Smooth muscle cell (in vitro differentiated cells): ENCODE measurements at regions not wholly inside any gene's neighbourhood (a gene's known extent, or its start where the extent isn't known, plus 50 kb on each side); places are given as distances from the start of the nearest gene placed in this dataset.

Experiments
- DNase-seq: peaks from one replicate; lab custom pipeline; 2025; ENCODE audit not compliant: unreplicated experiment; lab: John Stamatoyannopoulos, UW
- H2AFZ ChIP-seq: fragments of 200-600 bp; sonication (generic); 2 replicates; pipeline ENCODE4 v1.6.0; 2016; ENCODE audit warnings: antibody characterized with exemption, low read depth, mild to moderate bottlenecking
- H3F3A ChIP-seq: fragments of 200-600 bp; sonication (generic); 2 replicates; pipeline ENCODE4 v1.6.0; 2017; ENCODE audit warnings: antibody characterized with exemption, low read depth
- H3K27ac ChIP-seq: fragments of 200-600 bp; sonication (generic); 2 replicates; pipeline ENCODE4 v1.5.1; 2016; ENCODE audit warnings: low read depth, mild to moderate bottlenecking
- H3K27me3 ChIP-seq: fragments of 200-600 bp; sonication (generic); 2 replicates; pipeline ENCODE4 v1.6.1; 2016; ENCODE audit warnings: low read depth, mild to moderate bottlenecking
- H3K36me3 ChIP-seq: fragments of 200-600 bp; sonication (generic); 2 replicates; pipeline ENCODE4 v1.5.1; 2016; ENCODE audit warnings: low read depth
- H3K4me1 ChIP-seq: fragments of 200-600 bp; sonication (generic); 2 replicates; pipeline ENCODE4 v1.5.1; 2016; ENCODE audit warnings: low read depth
- H3K4me2 ChIP-seq: fragments of 200-600 bp; sonication (generic); 2 replicates; pipeline ENCODE4 v1.6.0; 2016; ENCODE audit warnings: mild to moderate bottlenecking
- H3K4me3 ChIP-seq: fragments of 200-600 bp; sonication (generic); 2 replicates; pipeline ENCODE4 v1.5.1; 2016; ENCODE audit warnings: mild to moderate bottlenecking
- H3K79me2 ChIP-seq: fragments of 200-600 bp; sonication (generic); 2 replicates; pipeline ENCODE4 v1.6.0; 2016; ENCODE audit warnings: low read depth, mild to moderate bottlenecking
- H3K9ac ChIP-seq: fragments of 200-600 bp; sonication (generic); 2 replicates; pipeline ENCODE4 v1.6.0; 2016; ENCODE audit warnings: low read depth
- H3K9me3 ChIP-seq: fragments of 200-600 bp; sonication (generic); replicated peaks from 2 replicates; pipeline ENCODE4 v1.5.1; 2016; ENCODE audit warnings: low read depth
- H4K20me1 ChIP-seq: fragments of 200-600 bp; sonication (generic); 2 replicates; pipeline ENCODE4 v1.6.0; 2016; ENCODE audit warnings: low read depth
- CTCF ChIP-seq: fragments of 200-600 bp; sonication (generic); IDR thresholded peaks from 2 replicates; pipeline ENCODE4 v1.5.1; 2017; ENCODE audit warnings: borderline replicate concordance, mild to moderate bottlenecking, antibody characterized with exemption; ENCODE audit not compliant: insufficient read depth, poor library complexity, severe bottlenecking
- WGBS: methylation state at CpG from one replicate; pipeline ENCODE4 v1.1.7; 2016; ENCODE audit warnings: low lambda C conversion rate; 5-methylcytosine and 5-hydroxymethylcytosine counted together

GRCh38 chr18:60984510-60984909 lies 348.7 kb upstream of the CDH20 start:
- 63% methylated on average over 4 of the region's 4 CpGs for WGBS
- no peak for DNase-seq
- H3K9ac ChIP-seq, result no peak overlapping the region
- no peak overlapping the region for H3K4me3 ChIP-seq
- H3K4me2 ChIP-seq, result no peak overlapping the region
- no peaks in the 10 kb centered on the region for H3K36me3 ChIP-seq
- no peaks in the 10 kb centered on the region for H3K9me3 ChIP-seq
- no peak overlapping the region for H3K27ac ChIP-seq
- H4K20me1 ChIP-seq, result no peaks in the 10 kb centered on the region
- H3K27me3 ChIP-seq, result no peaks in the 10 kb centered on the region
- H3K79me2 ChIP-seq, result no peaks in the 10 kb centered on the region
- no peak for TF ChIP-seq CTCF
- H3K4me1 ChIP-seq, result no peaks in the 10 kb centered on the region
- no peak overlapping the region for H2AFZ ChIP-seq
- no peaks in the 10 kb centered on the region for H3F3A ChIP-seq

GRCh38 chr18:60987963-60988362 lies 345.3 kb upstream of the CDH20 start:
- Histone ChIP-seq H3K27me3 (no peaks in the 10 kb centered on the region), H3K9ac (no peak overlapping the region), H3K27ac (no peak overlapping the region), H3F3A (no peaks in the 10 kb centered on the region), H3K79me2 (no peaks in the 10 kb centered on the region), H2AFZ (no peak overlapping the region), H3K9me3 (no peaks in the 10 kb centered on the region), H3K36me3 (no peaks in the 10 kb centered on the region), H3K4me2 (no peak overlapping the region), H3K4me3 (no peak overlapping the region), H4K20me1 (no peaks in the 10 kb centered on the region), H3K4me1 (no peaks in the 10 kb centered on the region)
- WGBS, result 70% methylated on average over 1 of the region's 1 CpG
- DNase-seq, result no peak
- no peak for TF ChIP-seq CTCF

- Histone ChIP-seq H3K4me1 (no peaks in the 10 kb centered on the region), H2AFZ (no peak overlapping the region), H3K9me3 (no peaks in the 10 kb centered on the region), H4K20me1 (no peaks in the 10 kb centered on the region), H3K79me2 (no peaks in the 10 kb centered on the region), H3K36me3 (no peaks in the 10 kb centered on the region), H3K9ac (no peak overlapping the region), H3K4me2 (no peak overlapping the region), H3K4me3 (no peak overlapping the region), H3F3A (no peaks in the 10 kb centered on the region), H3K27me3 (no peaks in the 10 kb centered on the region), H3K27ac (no peak overlapping the region)
- 89% methylated on average over 1 of the region's 1 CpG for WGBS
- DNase-seq, result no peak
- no peak for TF ChIP-seq CTCF
These were observed 336.9 kb upstream of the CDH20 start for GRCh38 chr18:60996326-60996725.

- no peak for TF ChIP-seq CTCF
- Histone ChIP-seq H3K4me2 (no peak overlapping the region), H3K4me3 (no peak overlapping the region), H3K79me2 (no peaks in the 10 kb centered on the region), H3K27me3 (no peaks in the 10 kb centered on the region), H4K20me1 (no peaks in the 10 kb centered on the region), H3K9me3 (no peaks in the 10 kb centered on the region), H3K36me3 (no peaks in the 10 kb centered on the region), H2AFZ (no peak overlapping the region), H3K4me1 (no peaks in the 10 kb centered on the region), H3F3A (no peaks in the 10 kb centered on the region), H3K27ac (no peak overlapping the region), H3K9ac (no peak overlapping the region)
- no peak for DNase-seq
- 88% methylated on average over 5 of the region's 5 CpGs for WGBS
These were observed 336.4 kb upstream of the CDH20 start for GRCh38 chr18:60996822-60997221.
